ENCODE measurements at regions not wholly inside any gene's neighbourhood (a gene's known extent, or its start where the extent isn't known, plus 50 kb on each side); places are given as distances from the start of the nearest gene placed in this dataset.

GRCh38 chr13:54196684-54197083 is 1168.1 kb downstream of the OLFM4 start:
- TF ChIP-seq TSHZ2 (CRISPR knock-in tag; IDR thresholded peaks at IDR 0.05): no peak
- no peak for TF ChIP-seq CREB5 (CRISPR knock-in tag; IDR thresholded peaks at IDR 0.05; ENCODE audit: low read depth)
- no peak for TF ChIP-seq ISL1 (CRISPR knock-in tag; IDR thresholded peaks at IDR 0.05)
- TF ChIP-seq TOX (CRISPR knock-in tag; IDR thresholded peaks at IDR 0.05; ENCODE audit: borderline replicate concordance): no peak
- no peak for TF ChIP-seq ARNTL (CRISPR knock-in tag; IDR thresholded peaks at IDR 0.05; ENCODE audit: borderline replicate concordance, low read depth)
- TF ChIP-seq ZNF565 (CRISPR knock-in tag; conservative IDR thresholded peaks at IDR 0.05; ENCODE audit: low read depth): no peak
- TF ChIP-seq ZNF8 (CRISPR knock-in tag; IDR thresholded peaks at IDR 0.05): no peak
- no peak for TF ChIP-seq ESRRG (CRISPR knock-in tag; IDR thresholded peaks at IDR 0.05)
- no peak for TF ChIP-seq ZFP3 (CRISPR knock-in tag; IDR thresholded peaks at IDR 0.05)
- TF ChIP-seq CSRNP3 (CRISPR knock-in tag; IDR thresholded peaks at IDR 0.05): no peak
- no peak for TF ChIP-seq PPARA (CRISPR knock-in tag; IDR thresholded peaks at IDR 0.05; ENCODE audit: borderline replicate concordance)
- ATAC-seq: no peak

GRCh38 chr13:54198911-54199310 is 1170.3 kb downstream of the OLFM4 start:
- ATAC-seq: no peak
- TF ChIP-seq ESRRG (CRISPR knock-in tag; IDR thresholded peaks at IDR 0.05) (no peak), CSDC2 (CRISPR knock-in tag; IDR thresholded peaks at IDR 0.05) (no peak), GLIS3 (CRISPR knock-in tag; IDR thresholded peaks at IDR 0.05) (no peak), POU6F1 (CRISPR knock-in tag; IDR thresholded peaks at IDR 0.05; ENCODE audit: borderline replicate concordance, low read depth) (no peak), ZNF70 (CRISPR knock-in tag; IDR thresholded peaks at IDR 0.05) (no peak), PPARA (CRISPR knock-in tag; IDR thresholded peaks at IDR 0.05; ENCODE audit: borderline replicate concordance) (no peak), ISL1 (CRISPR knock-in tag; IDR thresholded peaks at IDR 0.05) (no peak), ARNTL (CRISPR knock-in tag; IDR thresholded peaks at IDR 0.05; ENCODE audit: borderline replicate concordance, low read depth) (no peak), ZNF8 (CRISPR knock-in tag; IDR thresholded peaks at IDR 0.05) (no peak), OSR1 (CRISPR knock-in tag; IDR thresholded peaks at IDR 0.05) (no peak), RARB (CRISPR knock-in tag; IDR thresholded peaks at IDR 0.05) (no peak), TOX (CRISPR knock-in tag; IDR thresholded peaks at IDR 0.05; ENCODE audit: borderline replicate concordance) (no peak), PATZ1 (CRISPR knock-in tag; IDR thresholded peaks at IDR 0.05; ENCODE audit: borderline replicate concordance) (no peak), CREB5 (CRISPR knock-in tag; IDR thresholded peaks at IDR 0.05; ENCODE audit: low read depth) (no peak), BACH2 (CRISPR knock-in tag; IDR thresholded peaks at IDR 0.05; ENCODE audit: borderline replicate concordance) (no peak), ZFP30 (CRISPR knock-in tag; IDR thresholded peaks at IDR 0.05) (no peak)
